Activated B cell treated with CpG ODN at 0.5 μM for 24 hours (primary cell): ENCODE measurements at regions not wholly inside any gene's neighbourhood (a gene's known extent, or its start where the extent isn't known, plus 50 kb on each side); places are given as distances from the start of the nearest gene placed in this dataset.

Experiments
- ATAC-seq: fragments of 200-7000 bp; cut with Tn5 transposase; one replicate; pipeline ENCODE4 v1.10.0; 2021; ENCODE audit warnings: low read depth, mild to moderate bottlenecking, moderate library complexity
- CTCF ChIA-PET: fragments of 350-600 bp; sonication (Branson Sonifier 250); formaldehyde crosslinking; loops from one replicate; lab custom pipeline; 2021; ENCODE audit warnings: antibody characterized with exemption; lab: Charles Lee
- POLR2A ChIA-PET: fragments of 350-600 bp; sonication (Branson Sonifier 250); formaldehyde crosslinking; loops from one replicate; lab custom pipeline; 2021; ENCODE audit warnings: antibody characterized with exemption; lab: Charles Lee
- DNase-seq: peaks from one replicate; pipeline ENCODE4 v3.0.0; 2022
- H3K27ac Mint-ChIP-seq: one replicate; pipeline ENCODE4 v1.8.0; 2020; ENCODE audit warnings: mixed read lengths
- H3K27me3 Mint-ChIP-seq: one replicate; pipeline ENCODE4 v1.8.0; 2021; ENCODE audit warnings: mixed read lengths
- H3K36me3 Mint-ChIP-seq: one replicate; pipeline ENCODE4 v1.8.0; 2021; ENCODE audit warnings: low read depth, mixed read lengths
- H3K4me1 Mint-ChIP-seq: one replicate; pipeline ENCODE4 v1.8.0; 2021; ENCODE audit warnings: mixed read lengths
- H3K4me3 Mint-ChIP-seq: one replicate; pipeline ENCODE4 v1.8.0; 2020; ENCODE audit warnings: mild to moderate bottlenecking, mixed read lengths
- H3K9me3 Mint-ChIP-seq: one replicate; pipeline ENCODE4 v1.8.0; 2020; ENCODE audit warnings: mixed read lengths
- intact Hi-C: fragments of 100-400 bp; cut with micrococcal nuclease; formaldehyde crosslinking; loops from one replicate; pipeline ENCODE4 v1.15.1; 2024
- TF ChIP-seq, protein P1 (sequence below): fragments of 200-600 bp; IDR thresholded peaks from one replicate; pipeline ENCODE4 v1.8.0; 2022; ENCODE audit warnings: antibody characterized with exemption, mild to moderate bottlenecking

DNA sequence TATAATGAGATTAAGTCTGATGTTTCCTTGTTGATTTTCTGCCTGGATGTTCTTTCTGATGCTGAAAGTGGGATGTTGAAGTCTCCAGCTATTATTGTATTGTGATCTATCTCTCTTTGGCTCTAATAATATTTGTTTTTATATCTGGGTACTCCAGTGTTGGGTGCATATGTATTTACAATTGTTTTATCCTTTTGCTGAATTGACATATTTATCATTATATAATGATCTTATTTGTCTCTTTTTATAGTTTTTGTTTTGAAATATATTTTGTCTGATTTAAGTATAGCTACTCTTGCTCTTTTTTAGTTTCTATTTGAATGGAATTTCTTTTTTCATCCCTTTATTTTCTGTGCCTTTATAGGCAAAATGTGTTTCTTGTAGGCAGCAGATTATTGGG lies 522.2 kb upstream of the NEGR1 start:
- ChIA-PET CTCF (no interaction called here), POLR2A (no interaction called here)
- H3K27me3 Mint-ChIP-seq: no peaks in the 10 kb centered on the region
- ATAC-seq (no peak), DNase-seq (no peak)
- intact Hi-C loops: no loop called here
- no peak overlapping the region for H3K4me3 Mint-ChIP-seq
- no peak overlapping the region for H3K27ac Mint-ChIP-seq
- no peaks in the 10 kb centered on the region for H3K36me3 Mint-ChIP-seq
- H3K9me3 Mint-ChIP-seq: peaks cover 9% of the 10 kb centered on the region
- no peaks in the 10 kb centered on the region for H3K4me1 Mint-ChIP-seq
- TF ChIP-seq, protein P1, sequence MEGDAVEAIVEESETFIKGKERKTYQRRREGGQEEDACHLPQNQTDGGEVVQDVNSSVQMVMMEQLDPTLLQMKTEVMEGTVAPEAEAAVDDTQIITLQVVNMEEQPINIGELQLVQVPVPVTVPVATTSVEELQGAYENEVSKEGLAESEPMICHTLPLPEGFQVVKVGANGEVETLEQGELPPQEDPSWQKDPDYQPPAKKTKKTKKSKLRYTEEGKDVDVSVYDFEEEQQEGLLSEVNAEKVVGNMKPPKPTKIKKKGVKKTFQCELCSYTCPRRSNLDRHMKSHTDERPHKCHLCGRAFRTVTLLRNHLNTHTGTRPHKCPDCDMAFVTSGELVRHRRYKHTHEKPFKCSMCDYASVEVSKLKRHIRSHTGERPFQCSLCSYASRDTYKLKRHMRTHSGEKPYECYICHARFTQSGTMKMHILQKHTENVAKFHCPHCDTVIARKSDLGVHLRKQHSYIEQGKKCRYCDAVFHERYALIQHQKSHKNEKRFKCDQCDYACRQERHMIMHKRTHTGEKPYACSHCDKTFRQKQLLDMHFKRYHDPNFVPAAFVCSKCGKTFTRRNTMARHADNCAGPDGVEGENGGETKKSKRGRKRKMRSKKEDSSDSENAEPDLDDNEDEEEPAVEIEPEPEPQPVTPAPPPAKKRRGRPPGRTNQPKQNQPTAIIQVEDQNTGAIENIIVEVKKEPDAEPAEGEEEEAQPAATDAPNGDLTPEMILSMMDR: no peak

DNA sequence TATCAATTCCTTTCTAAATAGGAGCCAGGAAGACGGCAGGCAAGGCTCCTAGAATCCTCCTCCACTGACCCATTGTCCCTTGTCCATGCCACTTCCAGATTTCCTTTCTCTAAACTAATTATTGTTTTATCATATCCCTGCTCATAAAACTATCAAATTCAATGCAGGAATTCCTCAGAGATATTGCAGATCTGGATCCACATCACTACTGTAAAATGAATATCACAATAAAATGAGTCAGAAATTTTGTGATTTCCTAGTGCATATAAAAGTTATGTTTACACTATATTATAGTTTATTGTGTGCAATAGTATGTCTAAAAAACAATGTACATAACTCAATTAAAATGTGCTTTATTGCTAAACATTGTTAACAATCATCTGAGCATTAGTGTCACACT lies 498.7 kb upstream of the NEGR1 start:
- TF ChIP-seq, protein P1: no peak
- no peaks in the 10 kb centered on the region for H3K4me1 Mint-ChIP-seq
- intact Hi-C loops: no loop called here
- DNase-seq: no peak
- no peak for ATAC-seq
- ChIA-PET POLR2A (no interaction called here), CTCF (no interaction called here)
- H3K36me3 Mint-ChIP-seq: no peaks in the 10 kb centered on the region
- H3K9me3 Mint-ChIP-seq: peaks cover 6% of the 10 kb centered on the region
- no peak overlapping the region for H3K4me3 Mint-ChIP-seq
- H3K27me3 Mint-ChIP-seq: no peaks in the 10 kb centered on the region
- H3K27ac Mint-ChIP-seq: no peak overlapping the region

- intact Hi-C loops: no loop called here
- Mint-ChIP-seq H3K27ac (no peak overlapping the region), H3K9me3 (peaks cover 6% of the 10 kb centered on the region), H3K27me3 (no peaks in the 10 kb centered on the region), H3K4me1 (no peaks in the 10 kb centered on the region), H3K36me3 (no peaks in the 10 kb centered on the region), H3K4me3 (no peak overlapping the region)
- CTCF ChIA-PET: no interaction called here
- TF ChIP-seq, protein P1: no peak
- DNase-seq (no peak), ATAC-seq (no peak)
- POLR2A ChIA-PET: no interaction called here
Measured at GRCh38 chr1:72780212-72780611, 497.9 kb upstream of the NEGR1 start.

GRCh38 chr1:72777918-72778317 lies 495.6 kb upstream of the NEGR1 start:
- ChIA-PET CTCF (no interaction called here), POLR2A (no interaction called here)
- intact Hi-C loops: no loop called here
- TF ChIP-seq, protein P1: no peak
- Mint-ChIP-seq H3K9me3 (peaks cover 6% of the 10 kb centered on the region), H3K36me3 (no peaks in the 10 kb centered on the region), H3K4me1 (no peaks in the 10 kb centered on the region), H3K4me3 (no peak overlapping the region), H3K27ac (no peak overlapping the region), H3K27me3 (no peaks in the 10 kb centered on the region)
- ATAC-seq: no peak
- DNase-seq: no peak

DNA sequence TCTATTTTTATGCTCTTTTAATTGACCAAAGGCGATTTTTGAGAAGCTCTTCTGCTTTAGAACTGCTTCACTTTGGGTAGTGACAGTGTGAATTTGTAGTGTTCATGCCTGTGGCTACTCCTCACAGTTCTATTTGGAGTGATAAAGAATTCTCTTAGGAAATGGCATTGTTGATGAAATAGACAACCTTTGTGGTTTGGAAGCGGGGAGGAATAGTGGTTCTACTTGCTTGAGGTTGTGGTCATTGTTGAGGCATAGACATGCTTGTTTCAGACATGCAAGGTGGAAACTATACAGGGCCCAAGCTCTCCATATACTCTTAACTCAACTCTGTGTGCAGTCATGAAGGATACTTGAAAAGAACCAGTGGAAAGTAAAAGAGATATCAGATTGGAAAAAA lies 481.1 kb upstream of the NEGR1 start:
- no peak for ATAC-seq
- H3K4me3 Mint-ChIP-seq: no peak overlapping the region
- CTCF ChIA-PET: no interaction called here

More for the DNA sequence above, 481.1 kb upstream of the NEGR1 start:
- no peak overlapping the region for H3K27ac Mint-ChIP-seq
- TF ChIP-seq, protein P1: no peak
- H3K36me3 Mint-ChIP-seq: no peaks in the 10 kb centered on the region
- no peak for DNase-seq
- no peaks in the 10 kb centered on the region for H3K27me3 Mint-ChIP-seq
- H3K9me3 Mint-ChIP-seq: peaks cover 3% of the 10 kb centered on the region
- intact Hi-C loops: no loop called here
- POLR2A ChIA-PET: no interaction called here
- no peaks in the 10 kb centered on the region for H3K4me1 Mint-ChIP-seq
